HepG2 (cell line): ENCODE measurements at regions not wholly inside any gene's neighbourhood (a gene's known extent, or its start where the extent isn't known, plus 50 kb on each side); places are given as distances from the start of the nearest gene placed in this dataset.

Source experiments
- ATAC-seq: fragments of 200-7000 bp; cut with Tn5 transposase; 3 replicates; pipeline ENCODE4 v1.9.1; 2020; ENCODE audit warnings: mild to moderate bottlenecking, moderate library complexity
- BruUV-seq: library from RNA; stranded (reverse); fragments of 400-500 nt; replicated peaks from 2 replicates; lab custom pipeline; 2021; lab: Mats Ljungman, UMichigan
- CTCF ChIA-PET: fragments of 300-600 bp; formaldehyde crosslinking; extraction: SDS; loops from one replicate; lab custom pipeline; 2021; ENCODE audit warnings: low total read pairs, inconsistent platforms, low intra/inter-chr PET ratio; lab: Yijun Ruan, JAX
- POLR2A ChIA-PET: fragments of 350-600 bp; sonication (Branson Sonifier 250); formaldehyde crosslinking; loops from one replicate; lab custom pipeline; 2020; ENCODE audit warnings: antibody characterized with exemption, inconsistent platforms; lab: Yijun Ruan, JAX
- DNase-seq: peaks from one replicate; pipeline ENCODE4 v3.0.0-alpha.2; 2015; ENCODE audit warnings: low spot score
- FAIRE-seq: peaks from 3 replicates; lab custom pipeline; 2011; peaks lifted over from hg19 to GRCh38; lab: Jason Lieb, UNC
- H2AFZ ChIP-seq: one replicate; pipeline ENCODE4 v1.6.1; 2011; ENCODE audit warnings: low read length, inconsistent platforms
- H3K27ac ChIP-seq: fragments of 300-600 bp; 3 replicates; pipeline ENCODE4 v1.8.0; 2011; ENCODE audit warnings: mixed run types, mild to moderate bottlenecking, mixed read lengths, low read length, inconsistent platforms; ENCODE audit not compliant: insufficient read depth; ENCODE audit errors: extremely low read length
- H3K27me3 ChIP-seq, 2 experiments: fragments of 200-600 bp in 1 of 2; 2 replicates in 1 of 2; 3 replicates in 1 of 2; pipeline versions ENCODE4 v1.6.0 to v1.8.0; 2011; ENCODE audit warnings: low read length in 2 of 2, mild to moderate bottlenecking in 2 of 2, moderate library complexity in 2 of 2, inconsistent platforms in 1 of 2; ENCODE audit not compliant: insufficient read depth in 2 of 2, control insufficient read depth in 1 of 2
- H3K36me3 ChIP-seq, 2 experiments: fragments of 200-600 bp in 1 of 2; replicated peaks in 1 of 2; 2 replicates in 1 of 2; 3 replicates in 1 of 2; pipeline versions ENCODE4 v1.5.1 to v1.8.0; 2011; ENCODE audit warnings: low read length in 2 of 2, inconsistent platforms in 1 of 2; ENCODE audit not compliant: insufficient read depth in 2 of 2, control insufficient read depth in 1 of 2
- H3K4me1 ChIP-seq: 2 replicates; pipeline ENCODE4 v1.5.1; 2012; ENCODE audit warnings: low read length, inconsistent platforms; ENCODE audit not compliant: insufficient read depth
- H3K4me2 ChIP-seq: 2 replicates; pipeline ENCODE4 v1.6.0; 2011; ENCODE audit warnings: low read depth, low read length, inconsistent platforms
- H3K4me3 ChIP-seq, 3 experiments: fragments of 200-600 bp in 1 of 3; sonication (generic), shearing (Covaris generic) in 1 of 3; replicated peaks in 1 of 3; 2 replicates each; pipeline ENCODE4 v1.5.1; 2011 to 2016; ENCODE audit warnings: low read length in 3 of 3, inconsistent platforms in 2 of 3, low read depth in 2 of 3, mild to moderate bottlenecking in 2 of 3, control low read depth in 1 of 3, mixed read lengths in 1 of 3; ENCODE audit not compliant: insufficient read depth in 1 of 3
- H3K79me2 ChIP-seq: one replicate; pipeline ENCODE4 v1.6.1; 2011; ENCODE audit warnings: low read length, inconsistent platforms; ENCODE audit not compliant: insufficient read depth
- H3K9ac ChIP-seq: 2 replicates; pipeline ENCODE4 v1.6.0; 2011; ENCODE audit warnings: mild to moderate bottlenecking, low read depth, low read length, inconsistent platforms; ENCODE audit not compliant: insufficient read depth
- H3K9me3 ChIP-seq: 2 replicates; pipeline ENCODE4 v1.5.1; 2012; ENCODE audit warnings: mild to moderate bottlenecking, low read length
- H4K20me1 ChIP-seq: 2 replicates; pipeline ENCODE4 v1.6.0; 2011; ENCODE audit warnings: inconsistent platforms, mild to moderate bottlenecking, low read length, moderate library complexity; ENCODE audit not compliant: insufficient read depth
- ARNT ChIP-seq: fragments of 450-650 bp; IDR thresholded peaks from 2 replicates; pipeline ENCODE4 v1.6.1; 2017
- ATAD3A ChIP-seq: sonication (generic); formaldehyde crosslinking; IDR thresholded peaks from 2 replicates; pipeline ENCODE4 v1.4.0; 2020; ENCODE audit warnings: missing genetic modification reagents
- CCAR2 ChIP-seq: fragments of 200-400 bp; formaldehyde crosslinking; optimal IDR thresholded peaks from 2 replicates; pipeline ENCODE3; 2018; ENCODE audit warnings: low read depth, mild to moderate bottlenecking, low read length, moderate library complexity
- HOXA3 ChIP-seq: sonication (generic); formaldehyde crosslinking; IDR thresholded peaks from 2 replicates; pipeline ENCODE4 v1.5.0; 2020; ENCODE audit warnings: missing genetic modification reagents
- KDM2A ChIP-seq: sonication (generic); formaldehyde crosslinking; IDR thresholded peaks from 2 replicates; pipeline ENCODE4 v1.4.0; 2020; ENCODE audit warnings: low read depth, missing genetic modification reagents, borderline replicate concordance
- PITX1 ChIP-seq: sonication (generic); formaldehyde crosslinking; IDR thresholded peaks from 2 replicates; pipeline ENCODE4 v1.5.1; 2020; ENCODE audit warnings: mild to moderate bottlenecking, missing genetic modification reagents
- RARG ChIP-seq: sonication (generic); formaldehyde crosslinking; IDR thresholded peaks from 2 replicates; pipeline ENCODE4 v1.4.0; 2020; ENCODE audit warnings: low read depth, mild to moderate bottlenecking, missing genetic modification reagents
- RBM39 ChIP-seq: fragments of 200-400 bp; formaldehyde crosslinking; IDR thresholded peaks from one replicate; pipeline ENCODE4 v1.6.1; 2018; ENCODE audit warnings: antibody characterized with exemption, mild to moderate bottlenecking, low read depth, low read length; ENCODE audit not compliant: poor library complexity, severe bottlenecking
- REPIN1 ChIP-seq: sonication (generic); formaldehyde crosslinking; IDR thresholded peaks from 2 replicates; pipeline ENCODE4 v1.8.0; 2022; ENCODE audit warnings: missing genetic modification reagents, low read depth, mild to moderate bottlenecking, borderline replicate concordance
- SMARCC2 ChIP-seq: fragments of 450-650 bp; IDR thresholded peaks from 2 replicates; pipeline ENCODE4 v1.6.1; 2017; ENCODE audit warnings: antibody characterized with exemption, mild to moderate bottlenecking
- SMC3 ChIP-seq: IDR thresholded peaks from 2 replicates; pipeline ENCODE4 v1.6.1; 2011; ENCODE audit warnings: low read length, improper control_type of control experiment
- TARDBP ChIP-seq: sonication (generic); formaldehyde crosslinking; IDR thresholded peaks from 2 replicates; pipeline ENCODE4 v1.8.0; 2022; ENCODE audit warnings: mild to moderate bottlenecking, missing genetic modification reagents
- ZNF180 ChIP-seq: sonication (generic); formaldehyde crosslinking; IDR thresholded peaks from 2 replicates; pipeline ENCODE4 v1.4.0; 2020; ENCODE audit warnings: low read depth, missing genetic modification reagents, borderline replicate concordance
- ZNF713 ChIP-seq: sonication (generic); formaldehyde crosslinking; IDR thresholded peaks from 2 replicates; pipeline ENCODE4 v1.4.0; 2020; ENCODE audit warnings: mild to moderate bottlenecking, missing genetic modification reagents
- ZNF749 ChIP-seq: sonication (generic); formaldehyde crosslinking; IDR thresholded peaks from 2 replicates; pipeline ENCODE4 v1.8.0; 2022; ENCODE audit warnings: mild to moderate bottlenecking, missing genetic modification reagents, moderate library complexity, borderline replicate concordance
- ZSCAN25 ChIP-seq: sonication (generic); formaldehyde crosslinking; IDR thresholded peaks from 2 replicates; pipeline ENCODE4 v1.8.0; 2022; ENCODE audit warnings: mild to moderate bottlenecking, missing genetic modification reagents
- WGBS: methylation state at CpG from one replicate; pipeline ENCODE4 v1.1.6; 2017; ENCODE audit warnings: low lambda C conversion rate; 5-methylcytosine and 5-hydroxymethylcytosine counted together
- in situ Hi-C: cut with HindIII; loops from 2 replicates; pipeline ENCODE4 v1.10.0; 2017; ENCODE audit warnings: low pct_unique_long_range_greater_than_20kb; ENCODE audit not compliant: extremely low pct_ligation_motif_present
- intact Hi-C: fragments of 100-400 bp; cut with micrococcal nuclease; formaldehyde crosslinking; loops from one replicate; pipeline ENCODE4 v1.10.0; 2022; ENCODE audit not compliant: unreplicated experiment
- TF ChIP-seq, protein P1 (sequence below): sonication (generic); formaldehyde crosslinking; IDR thresholded peaks from 2 replicates; pipeline ENCODE4 v1.4.0; 2020; ENCODE audit warnings: mild to moderate bottlenecking, missing genetic modification reagents, borderline replicate concordance
- TF ChIP-seq, protein P2 (sequence below): sonication (generic); formaldehyde crosslinking; conservative IDR thresholded peaks from 2 replicates; pipeline ENCODE4 v1.8.0; 2022; ENCODE audit warnings: mild to moderate bottlenecking, moderate library complexity, missing genetic modification reagents
- TF ChIP-seq, protein P3 (sequence below): IDR thresholded peaks from 2 replicates; pipeline ENCODE4 v1.6.1; 2016

DNA sequence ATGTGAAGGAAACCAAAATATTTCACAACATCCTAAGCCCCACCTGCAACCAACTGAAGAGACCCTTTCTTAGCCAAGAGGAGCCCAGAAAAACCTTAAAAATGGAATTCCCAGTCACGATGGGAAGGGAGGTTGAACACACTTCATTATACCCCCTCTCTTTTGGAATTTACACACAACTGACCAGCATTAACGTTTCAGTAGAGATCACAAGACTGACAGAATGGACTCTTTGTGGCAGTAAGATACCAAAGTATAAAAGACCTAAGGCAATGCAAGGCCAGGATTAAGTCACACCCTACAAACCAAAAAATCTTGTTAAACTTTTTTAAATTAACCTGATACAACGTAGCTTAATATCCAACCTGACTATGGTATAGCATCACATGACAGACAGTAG, 190.9 kb downstream of the OTOR start (continued):
- TF ChIP-seq, protein P1, sequence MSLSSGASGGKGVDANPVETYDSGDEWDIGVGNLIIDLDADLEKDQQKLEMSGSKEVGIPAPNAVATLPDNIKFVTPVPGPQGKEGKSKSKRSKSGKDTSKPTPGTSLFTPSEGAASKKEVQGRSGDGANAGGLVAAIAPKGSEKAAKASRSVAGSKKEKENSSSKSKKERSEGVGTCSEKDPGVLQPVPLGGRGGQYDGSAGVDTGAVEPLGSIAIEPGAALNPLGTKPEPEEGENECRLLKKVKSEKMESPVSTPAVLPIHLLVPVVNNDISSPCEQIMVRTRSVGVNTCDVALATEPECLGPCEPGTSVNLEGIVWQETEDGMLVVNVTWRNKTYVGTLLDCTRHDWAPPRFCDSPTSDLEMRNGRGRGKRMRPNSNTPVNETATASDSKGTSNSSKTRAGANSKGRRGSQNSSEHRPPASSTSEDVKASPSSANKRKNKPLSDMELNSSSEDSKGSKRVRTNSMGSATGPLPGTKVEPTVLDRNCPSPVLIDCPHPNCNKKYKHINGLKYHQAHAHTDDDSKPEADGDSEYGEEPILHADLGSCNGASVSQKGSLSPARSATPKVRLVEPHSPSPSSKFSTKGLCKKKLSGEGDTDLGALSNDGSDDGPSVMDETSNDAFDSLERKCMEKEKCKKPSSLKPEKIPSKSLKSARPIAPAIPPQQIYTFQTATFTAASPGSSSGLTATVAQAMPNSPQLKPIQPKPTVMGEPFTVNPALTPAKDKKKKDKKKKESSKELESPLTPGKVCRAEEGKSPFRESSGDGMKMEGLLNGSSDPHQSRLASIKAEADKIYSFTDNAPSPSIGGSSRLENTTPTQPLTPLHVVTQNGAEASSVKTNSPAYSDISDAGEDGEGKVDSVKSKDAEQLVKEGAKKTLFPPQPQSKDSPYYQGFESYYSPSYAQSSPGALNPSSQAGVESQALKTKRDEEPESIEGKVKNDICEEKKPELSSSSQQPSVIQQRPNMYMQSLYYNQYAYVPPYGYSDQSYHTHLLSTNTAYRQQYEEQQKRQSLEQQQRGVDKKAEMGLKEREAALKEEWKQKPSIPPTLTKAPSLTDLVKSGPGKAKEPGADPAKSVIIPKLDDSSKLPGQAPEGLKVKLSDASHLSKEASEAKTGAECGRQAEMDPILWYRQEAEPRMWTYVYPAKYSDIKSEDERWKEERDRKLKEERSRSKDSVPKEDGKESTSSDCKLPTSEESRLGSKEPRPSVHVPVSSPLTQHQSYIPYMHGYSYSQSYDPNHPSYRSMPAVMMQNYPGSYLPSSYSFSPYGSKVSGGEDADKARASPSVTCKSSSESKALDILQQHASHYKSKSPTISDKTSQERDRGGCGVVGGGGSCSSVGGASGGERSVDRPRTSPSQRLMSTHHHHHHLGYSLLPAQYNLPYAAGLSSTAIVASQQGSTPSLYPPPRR (CRISPR knock-in tag) = no peak
- TF ChIP-seq SMARCC2 (no peak), ARNT (no peak), TARDBP (CRISPR knock-in tag) (no peak), REPIN1 (CRISPR knock-in tag) (no peak), RARG (CRISPR knock-in tag) (no peak), ZNF749 (CRISPR knock-in tag) (no peak)

DNA sequence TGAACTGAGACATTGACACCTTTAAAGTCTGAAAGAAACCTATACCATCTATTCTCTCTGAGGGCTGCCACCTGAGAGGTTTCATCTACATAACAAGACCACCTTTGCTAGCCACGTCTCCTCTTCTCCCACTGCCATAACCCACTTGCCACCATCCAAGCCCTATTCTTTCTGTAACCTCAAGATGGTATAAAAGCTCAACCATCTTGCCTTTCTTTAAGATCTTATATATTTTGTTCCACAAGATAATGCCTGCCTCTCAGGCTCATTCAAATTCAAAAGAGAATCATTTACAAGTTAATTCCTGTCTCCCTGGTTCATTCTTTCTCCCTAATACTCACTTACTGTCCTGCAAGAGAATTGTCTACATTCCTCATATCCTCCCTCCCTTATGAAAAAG, 192.5 kb downstream of the OTOR start:
- Histone ChIP-seq H3K27me3 (no peaks in the 10 kb centered on the region), H3K9me3 (no peaks in the 10 kb centered on the region), H2AFZ (no peak overlapping the region), H3K4me2 (no peak overlapping the region), H3K4me3 (no peak overlapping the region), H3K79me2 (no peaks in the 10 kb centered on the region), H4K20me1 (no peaks in the 10 kb centered on the region), H3K27ac (no peak overlapping the region), H3K9ac (no peak overlapping the region), H3K36me3 (no peaks in the 10 kb centered on the region), H3K4me1 (no peaks in the 10 kb centered on the region)
- in situ Hi-C loops = no loop called here
- CTCF ChIA-PET = no interaction called here
- ATAC-seq (no peak), DNase-seq (no peak), FAIRE-seq (no peak)
- no TSS peak for BruUV-seq
- 0% methylated on average over 1 of the region's 1 CpG for WGBS
- POLR2A ChIA-PET = no interaction called here
- intact Hi-C loops = no loop called here
- no peak for TF ChIP-seq KDM2A (CRISPR knock-in tag)
- no peak for TF ChIP-seq ATAD3A (CRISPR knock-in tag)
- TF ChIP-seq, protein P2, sequence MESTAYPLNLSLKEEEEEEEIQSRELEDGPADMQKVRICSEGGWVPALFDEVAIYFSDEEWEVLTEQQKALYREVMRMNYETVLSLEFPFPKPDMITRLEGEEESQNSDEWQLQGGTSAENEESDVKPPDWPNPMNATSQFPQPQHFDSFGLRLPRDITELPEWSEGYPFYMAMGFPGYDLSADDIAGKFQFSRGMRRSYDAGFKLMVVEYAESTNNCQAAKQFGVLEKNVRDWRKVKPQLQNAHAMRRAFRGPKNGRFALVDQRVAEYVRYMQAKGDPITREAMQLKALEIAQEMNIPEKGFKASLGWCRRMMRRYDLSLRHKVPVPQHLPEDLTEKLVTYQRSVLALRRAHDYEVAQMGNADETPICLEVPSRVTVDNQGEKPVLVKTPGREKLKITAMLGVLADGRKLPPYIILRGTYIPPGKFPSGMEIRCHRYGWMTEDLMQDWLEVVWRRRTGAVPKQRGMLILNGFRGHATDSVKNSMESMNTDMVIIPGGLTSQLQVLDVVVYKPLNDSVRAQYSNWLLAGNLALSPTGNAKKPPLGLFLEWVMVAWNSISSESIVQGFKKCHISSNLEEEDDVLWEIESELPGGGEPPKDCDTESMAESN = no peak
- TF ChIP-seq PITX1 (CRISPR knock-in tag) = no peak
- TF ChIP-seq, protein P3, sequence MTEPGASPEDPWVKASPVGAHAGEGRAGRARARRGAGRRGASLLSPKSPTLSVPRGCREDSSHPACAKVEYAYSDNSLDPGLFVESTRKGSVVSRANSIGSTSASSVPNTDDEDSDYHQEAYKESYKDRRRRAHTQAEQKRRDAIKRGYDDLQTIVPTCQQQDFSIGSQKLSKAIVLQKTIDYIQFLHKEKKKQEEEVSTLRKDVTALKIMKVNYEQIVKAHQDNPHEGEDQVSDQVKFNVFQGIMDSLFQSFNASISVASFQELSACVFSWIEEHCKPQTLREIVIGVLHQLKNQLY (CRISPR knock-in tag) = no peak
- TF ChIP-seq ZSCAN25 (CRISPR knock-in tag) = no peak
- no peak for TF ChIP-seq RBM39
- no peak for TF ChIP-seq SMC3
- no peak for TF ChIP-seq HOXA3 (CRISPR knock-in tag)
- TF ChIP-seq CCAR2 = no peak
- TF ChIP-seq ZNF180 = no peak
- TF ChIP-seq ZNF713 (CRISPR knock-in tag) = no peak
